ENCODE measurements at regions not wholly inside any gene's neighbourhood (a gene's known extent, or its start where the extent isn't known, plus 50 kb on each side); places are given as distances from the start of the nearest gene placed in this dataset.
"Not testable (repeated sequence)": the region's sequence is repeated elsewhere in the genome, so short reads cannot be mapped to it uniquely, and the experiment has no call there.

DNA sequence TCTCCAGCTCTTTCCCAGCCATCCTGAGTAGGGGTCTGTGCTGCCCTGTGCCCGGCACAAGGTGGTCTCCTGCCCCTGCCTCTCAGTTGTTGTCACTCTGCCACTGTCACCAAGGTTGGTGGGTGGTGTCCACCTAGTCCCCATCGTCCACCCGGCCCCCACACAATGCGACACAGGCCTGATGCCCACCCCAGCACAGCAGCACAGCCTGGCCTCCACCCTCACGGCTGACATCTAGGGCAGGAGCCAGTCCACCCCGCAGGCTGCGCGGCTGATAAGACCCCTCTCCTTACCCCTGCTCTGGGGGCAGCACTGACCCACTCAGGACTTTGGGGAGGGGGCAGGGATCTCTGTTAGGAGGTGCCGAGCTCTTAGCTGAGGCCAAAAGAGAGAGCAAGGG lies 198.3 kb downstream of the LIPI start:
- TF ChIP-seq ZNF274 (IDR thresholded peaks at IDR 0.05; ENCODE audit: low read depth, low read length) = no peak
- H3K4me3 ChIP-seq (ENCODE audit: low read length) = no peak overlapping the region

DNA sequence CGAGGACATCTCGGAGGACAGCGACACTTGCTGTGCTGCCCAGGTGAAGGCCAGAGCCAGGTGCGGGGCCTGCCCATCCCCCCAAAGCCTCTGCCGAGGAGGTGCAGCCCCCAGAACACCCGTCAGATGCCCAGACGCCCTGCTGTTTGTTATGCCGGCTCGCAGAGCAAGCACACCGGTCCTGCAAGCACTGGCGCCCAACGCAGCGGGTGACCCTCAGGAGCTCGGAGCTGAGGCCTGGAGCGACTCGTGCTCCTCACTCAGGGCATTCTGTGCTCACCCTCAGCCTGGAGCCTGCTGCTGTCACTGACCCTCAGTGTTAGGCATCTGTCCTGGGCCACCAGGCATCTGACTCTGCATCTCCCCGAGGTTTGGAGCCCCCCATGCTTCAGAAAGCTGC lies 199.0 kb downstream of the LIPI start:
- H3K4me3 ChIP-seq (ENCODE audit: low read length) = not testable (repeated sequence)

DNA sequence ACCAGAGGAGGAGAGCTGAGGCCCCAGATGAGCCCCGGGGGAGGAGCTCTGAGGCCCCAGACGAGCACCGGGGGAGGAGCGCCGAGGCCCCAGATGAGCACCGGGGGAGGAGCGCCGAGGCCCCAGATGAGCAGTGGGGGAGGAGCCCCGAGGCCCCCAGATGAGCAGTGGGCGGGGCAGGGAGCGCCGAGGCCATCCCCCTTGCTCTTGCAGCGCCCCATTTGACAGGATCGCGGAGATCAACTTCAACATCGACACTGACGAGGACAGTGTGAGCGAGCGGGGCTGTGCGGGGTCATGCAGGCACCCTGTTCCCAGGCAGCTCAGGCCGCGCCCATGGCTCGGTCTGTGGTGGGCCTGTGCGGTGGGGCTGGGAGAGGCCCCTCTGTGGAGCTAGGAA lies 199.6 kb downstream of the LIPI start:
- not testable (repeated sequence) for H3K4me3 ChIP-seq (ENCODE audit: low read length)

DNA sequence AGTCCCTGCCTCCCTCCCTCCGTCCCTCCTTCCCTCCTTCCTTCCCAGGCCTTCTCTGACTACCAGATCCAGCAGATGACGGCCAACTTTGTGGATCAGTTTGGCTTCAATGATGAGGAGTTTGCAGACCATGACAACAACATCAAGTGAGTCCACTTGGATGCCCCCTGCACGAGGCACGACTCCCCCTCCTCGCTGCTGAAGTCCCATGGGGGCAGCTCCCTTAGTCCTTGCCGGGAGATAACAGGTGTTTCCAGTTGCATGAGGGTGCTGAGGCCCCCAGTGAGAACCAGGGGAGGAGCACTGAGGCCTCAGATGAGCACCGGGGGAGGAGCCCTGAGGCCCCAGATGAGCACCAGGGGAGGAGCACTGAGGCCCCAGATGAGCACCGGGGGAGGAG lies 200.0 kb downstream of the LIPI start:
- no peak overlapping the region for H3K4me3 ChIP-seq (ENCODE audit: low read length)
- TF ChIP-seq ZNF274 (IDR thresholded peaks at IDR 0.05; ENCODE audit: low read depth, low read length) = no peak

DNA sequence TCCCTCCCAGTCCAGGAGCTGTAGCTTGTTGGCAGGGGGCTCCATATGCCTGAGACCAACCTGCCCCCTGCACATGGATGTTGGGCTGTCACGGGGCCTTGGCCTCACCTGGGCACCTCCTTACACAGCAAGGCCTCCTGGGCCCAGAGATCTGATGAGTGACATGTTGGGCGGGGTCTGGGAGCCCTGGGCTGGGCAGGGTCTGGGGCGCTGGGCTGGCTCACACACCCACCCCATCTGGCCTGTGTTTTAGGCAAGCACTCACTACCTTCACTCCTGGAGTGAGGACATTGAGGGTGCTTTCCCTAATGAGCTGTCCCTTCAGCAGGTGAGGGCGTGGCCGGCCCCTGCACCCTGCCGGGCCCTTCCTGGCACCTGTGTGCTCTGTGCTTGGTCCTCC lies 200.8 kb downstream of the LIPI start:
- H3K4me3 ChIP-seq (ENCODE audit: low read length) = not testable (repeated sequence)

DNA sequence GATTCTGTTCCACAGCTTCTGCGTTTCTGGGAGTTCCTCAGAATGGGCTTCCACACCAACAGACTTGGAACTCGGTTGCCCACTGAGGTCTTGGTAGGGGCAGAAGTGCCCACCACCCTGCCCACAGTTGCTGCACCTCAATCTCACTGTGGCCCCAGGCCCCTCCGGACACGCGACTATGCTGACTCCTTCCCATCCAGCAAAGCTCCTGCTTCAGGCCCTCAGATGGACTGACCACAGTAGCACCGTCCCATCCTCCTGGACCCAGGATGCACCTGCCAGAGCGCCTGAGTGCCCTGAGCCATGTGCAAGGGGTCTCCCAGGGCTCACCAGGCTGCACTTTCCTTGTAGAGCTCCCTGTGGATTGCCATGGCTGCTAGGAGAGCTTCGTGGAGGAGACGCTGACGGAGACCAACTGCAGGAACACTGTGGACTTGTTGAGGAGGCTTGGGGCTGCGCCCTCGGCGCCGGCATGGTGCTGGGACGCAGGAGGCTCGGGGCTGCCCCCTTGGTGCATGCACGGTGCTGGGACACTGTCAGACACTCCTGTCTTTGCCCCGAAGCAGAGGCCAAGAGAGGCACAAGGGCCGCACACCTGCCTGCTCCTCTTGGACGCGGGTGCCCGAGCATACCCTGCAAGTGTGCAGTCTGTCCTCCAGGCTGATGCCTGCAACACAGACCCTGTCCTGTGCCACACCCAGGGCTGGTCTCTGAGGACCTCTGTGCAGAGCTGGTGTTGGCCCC lies 201.3 kb downstream of the LIPI start:
- H3K4me3 ChIP-seq (ENCODE audit: low read length) = not testable (repeated sequence)

DNA sequence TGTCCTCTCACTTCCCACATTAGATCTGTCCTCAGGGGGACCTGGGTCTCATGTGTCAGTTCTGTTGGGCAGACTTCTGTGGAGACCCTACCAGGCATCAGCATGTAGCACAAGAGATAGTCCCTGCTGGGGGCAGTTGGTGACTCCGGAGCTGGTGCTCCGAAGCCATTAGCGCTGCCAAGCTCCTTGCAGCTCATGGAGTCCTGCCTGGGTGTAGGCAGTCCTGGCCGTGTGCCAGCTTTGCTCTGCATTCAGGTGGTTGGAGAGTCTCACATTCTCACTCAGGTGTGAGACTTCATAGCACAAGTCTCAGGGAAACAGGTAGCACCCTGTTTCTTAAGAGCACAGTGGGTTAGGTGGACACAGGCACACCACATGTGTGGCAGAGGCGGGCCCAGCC lies 202.3 kb downstream of the LIPI start:
- H3K4me3 ChIP-seq (ENCODE audit: low read length) = not testable (repeated sequence)

DNA sequence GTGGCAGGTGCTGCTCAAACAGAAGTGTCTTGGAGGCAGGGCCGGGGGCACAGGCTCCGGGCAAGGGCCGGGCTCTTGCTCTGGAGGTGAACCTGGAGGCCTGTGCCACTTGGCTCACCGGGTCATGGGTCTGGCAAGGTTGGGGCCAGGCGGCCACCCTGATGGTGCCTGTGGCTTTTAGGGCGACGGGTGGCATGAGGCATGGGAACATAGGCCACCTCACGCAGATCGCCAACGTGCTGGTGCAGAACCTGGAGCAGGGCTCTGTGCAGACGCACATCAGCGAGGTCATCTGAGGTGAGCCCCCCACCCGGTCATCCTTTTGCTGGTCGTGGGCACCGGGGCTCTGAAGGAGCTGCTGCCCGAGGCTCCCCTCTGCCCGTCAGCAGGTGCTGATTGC lies 202.7 kb downstream of the LIPI start:
- not testable (repeated sequence) for H3K4me3 ChIP-seq (ENCODE audit: low read length)

DNA sequence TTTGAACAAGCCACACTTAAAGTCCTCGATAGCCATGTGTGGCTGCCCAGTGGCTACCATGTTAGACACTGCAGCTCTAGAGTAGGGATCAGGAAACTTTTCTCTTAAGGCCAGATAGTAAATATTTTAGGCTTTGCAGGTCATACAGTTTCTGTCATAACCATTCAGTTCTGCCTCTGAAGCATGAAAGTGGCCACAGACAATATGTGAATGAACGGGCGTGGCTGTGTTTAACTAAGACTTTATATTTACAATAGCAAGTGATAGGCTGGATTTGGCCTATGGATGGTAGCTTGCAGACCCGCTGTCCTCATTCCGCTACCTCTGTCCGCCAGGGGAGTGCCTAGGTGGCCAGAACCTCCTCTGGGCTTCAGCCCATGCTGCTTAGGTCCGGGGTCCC lies 204.6 kb downstream of the LIPI start:
- H3K4me3 ChIP-seq (ENCODE audit: low read length) = not testable (repeated sequence)

DNA sequence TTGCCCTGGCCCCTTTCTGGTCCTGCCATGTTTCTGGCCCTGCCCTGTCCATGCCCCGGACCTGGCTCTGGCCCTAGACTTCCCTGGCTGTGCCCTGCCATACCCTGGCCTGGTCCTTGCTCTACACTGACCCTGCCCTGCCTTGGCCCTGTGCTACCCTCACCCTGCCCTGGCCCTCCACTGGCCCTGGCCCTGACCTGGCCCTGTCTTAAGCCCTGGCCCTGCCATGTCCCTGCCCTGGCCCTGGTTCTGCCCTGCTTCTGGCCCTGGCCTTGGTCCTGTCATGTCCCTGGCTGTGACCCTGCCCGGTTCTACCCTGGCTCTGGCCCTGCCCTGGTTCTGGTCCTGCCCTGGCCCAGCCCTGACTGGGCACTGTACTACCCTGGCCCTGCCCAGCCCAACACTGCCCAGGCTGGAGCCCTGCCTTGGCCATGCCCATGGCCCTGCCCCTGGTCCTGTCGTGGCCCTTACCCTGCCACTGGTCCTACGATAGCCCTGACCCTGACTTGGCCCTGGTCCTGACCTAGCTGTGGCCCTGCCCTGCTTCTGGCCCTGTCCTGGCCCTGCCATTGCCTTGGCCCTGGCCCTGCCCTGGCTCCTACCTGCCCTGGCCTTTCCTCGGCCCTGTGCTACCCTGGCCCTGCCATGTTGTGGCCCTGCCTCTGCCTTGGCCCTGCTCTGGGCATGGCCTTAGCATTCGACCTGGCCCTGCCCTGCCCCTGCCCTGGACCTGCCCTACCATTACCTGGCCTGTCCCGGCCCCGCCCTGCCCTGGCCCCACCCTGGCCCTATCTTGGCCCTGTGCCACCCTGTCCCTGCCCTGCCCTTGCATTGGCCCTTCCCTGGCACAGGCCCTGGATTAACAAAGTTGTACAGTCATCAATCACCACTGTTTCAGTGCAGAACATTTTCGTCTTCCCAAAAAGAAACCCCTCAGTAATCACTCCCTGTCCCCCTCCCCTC lies 223.5 kb downstream of the LIPI start:
- not testable (repeated sequence) for H3K4me3 ChIP-seq (ENCODE audit: low read length)

DNA sequence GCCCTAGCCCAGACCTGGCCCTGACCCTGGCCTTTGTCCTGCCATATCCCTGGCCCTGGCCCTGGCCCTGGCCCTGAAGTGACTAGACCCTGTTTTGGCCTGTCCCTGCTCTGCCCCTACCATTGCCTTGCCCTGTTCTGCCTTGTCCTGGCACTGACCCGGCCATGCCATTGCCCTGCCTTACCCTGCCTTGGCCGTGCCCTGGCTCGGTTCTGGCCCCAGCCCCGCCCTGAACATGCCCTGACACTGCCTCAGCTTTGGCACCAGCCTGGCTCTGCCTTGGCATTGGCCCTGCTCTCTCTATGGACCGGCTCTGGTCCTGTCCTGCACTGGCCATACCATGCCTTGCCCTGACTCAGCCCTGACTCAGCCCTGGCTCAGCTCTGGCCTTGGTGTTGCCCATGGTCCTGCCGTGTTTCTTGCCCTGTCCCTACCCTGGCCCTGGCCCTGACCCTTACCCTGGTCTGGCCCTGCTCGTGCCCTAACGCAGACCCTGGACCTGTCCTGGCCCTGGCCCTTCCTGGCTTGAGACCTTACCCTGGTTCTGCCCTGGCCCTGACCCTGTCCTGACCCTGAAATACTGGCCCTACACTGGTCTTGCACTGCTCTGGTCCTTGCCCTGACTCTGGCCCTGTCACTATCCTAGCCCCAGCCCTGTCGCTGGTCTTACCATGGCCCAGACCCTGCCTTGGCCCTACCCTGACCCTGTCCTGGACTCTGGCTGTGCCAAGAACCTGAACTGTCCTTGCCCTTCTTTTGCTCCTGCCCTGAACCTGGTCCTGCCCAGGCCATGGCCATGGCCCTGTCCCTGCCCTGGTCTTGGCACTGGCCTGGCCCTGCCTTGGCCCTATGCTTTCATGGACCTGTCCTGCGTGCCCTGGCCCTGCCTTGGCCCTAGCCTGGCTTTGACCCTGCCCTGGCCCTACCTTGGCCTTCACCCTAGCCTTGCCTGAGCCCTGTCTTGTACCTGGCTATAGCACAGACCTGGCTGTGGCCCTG lies 224.6 kb downstream of the LIPI start:
- H3K4me3 ChIP-seq (ENCODE audit: low read length) = not testable (repeated sequence)

DNA sequence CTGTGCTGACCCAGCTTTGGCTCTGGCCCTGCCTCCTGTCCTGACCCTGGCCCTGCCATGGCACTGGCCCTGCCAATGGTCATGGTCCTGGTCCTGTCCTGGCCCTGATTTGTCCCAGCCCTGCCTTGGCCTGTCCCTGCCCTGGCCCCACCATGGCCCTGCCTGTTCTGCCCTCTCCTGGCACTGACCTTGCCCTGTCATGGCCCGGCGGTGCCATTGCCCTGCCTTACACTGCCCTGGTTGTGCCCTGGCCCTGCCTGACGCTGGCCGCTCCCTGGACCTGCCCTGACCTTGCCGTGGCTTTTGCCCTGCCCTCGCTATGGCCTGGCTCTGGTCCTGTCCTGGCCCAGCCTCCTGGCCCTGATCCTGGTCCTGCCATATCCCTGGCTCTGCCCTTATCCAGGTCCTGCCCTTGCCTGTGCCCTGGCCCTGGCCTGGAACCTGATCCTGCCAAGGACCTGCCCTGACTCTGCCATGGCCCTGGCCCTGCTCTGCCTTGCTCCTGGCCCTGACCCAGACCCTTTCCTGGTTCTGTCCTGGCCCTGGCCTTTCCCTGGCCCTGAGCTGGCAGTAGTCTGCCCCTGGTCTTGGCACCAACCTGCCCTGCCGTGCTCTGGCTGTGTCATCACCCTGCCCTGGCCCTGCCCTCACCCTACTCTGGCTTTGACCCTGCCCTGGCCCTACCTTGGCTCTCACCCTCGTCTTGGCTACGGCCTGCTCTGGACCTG lies 225.5 kb downstream of the LIPI start:
- H3K4me3 ChIP-seq (ENCODE audit: low read length) = not testable (repeated sequence)

DNA sequence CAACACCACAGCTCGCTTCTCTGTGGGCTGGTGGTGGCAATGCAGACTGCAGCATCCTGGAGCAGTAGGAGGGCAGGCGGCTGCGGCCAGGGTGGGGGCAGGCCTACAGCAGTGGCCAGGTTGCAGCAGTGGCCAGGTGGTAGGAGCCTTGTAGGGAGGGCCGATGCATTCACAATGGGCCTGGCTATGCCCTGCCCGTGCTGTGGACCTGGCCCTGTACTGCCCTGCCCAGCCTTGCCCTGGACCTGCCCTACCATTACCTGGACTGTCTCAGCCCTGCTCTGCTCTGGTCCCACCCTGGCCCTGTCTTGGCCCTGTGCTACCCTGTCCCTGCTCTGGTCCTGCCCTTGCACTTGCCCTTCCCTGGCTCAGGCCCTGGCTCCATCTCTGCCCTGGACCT lies 226.0 kb downstream of the LIPI start:
- H3K4me3 ChIP-seq (ENCODE audit: low read length) = not testable (repeated sequence)

DNA sequence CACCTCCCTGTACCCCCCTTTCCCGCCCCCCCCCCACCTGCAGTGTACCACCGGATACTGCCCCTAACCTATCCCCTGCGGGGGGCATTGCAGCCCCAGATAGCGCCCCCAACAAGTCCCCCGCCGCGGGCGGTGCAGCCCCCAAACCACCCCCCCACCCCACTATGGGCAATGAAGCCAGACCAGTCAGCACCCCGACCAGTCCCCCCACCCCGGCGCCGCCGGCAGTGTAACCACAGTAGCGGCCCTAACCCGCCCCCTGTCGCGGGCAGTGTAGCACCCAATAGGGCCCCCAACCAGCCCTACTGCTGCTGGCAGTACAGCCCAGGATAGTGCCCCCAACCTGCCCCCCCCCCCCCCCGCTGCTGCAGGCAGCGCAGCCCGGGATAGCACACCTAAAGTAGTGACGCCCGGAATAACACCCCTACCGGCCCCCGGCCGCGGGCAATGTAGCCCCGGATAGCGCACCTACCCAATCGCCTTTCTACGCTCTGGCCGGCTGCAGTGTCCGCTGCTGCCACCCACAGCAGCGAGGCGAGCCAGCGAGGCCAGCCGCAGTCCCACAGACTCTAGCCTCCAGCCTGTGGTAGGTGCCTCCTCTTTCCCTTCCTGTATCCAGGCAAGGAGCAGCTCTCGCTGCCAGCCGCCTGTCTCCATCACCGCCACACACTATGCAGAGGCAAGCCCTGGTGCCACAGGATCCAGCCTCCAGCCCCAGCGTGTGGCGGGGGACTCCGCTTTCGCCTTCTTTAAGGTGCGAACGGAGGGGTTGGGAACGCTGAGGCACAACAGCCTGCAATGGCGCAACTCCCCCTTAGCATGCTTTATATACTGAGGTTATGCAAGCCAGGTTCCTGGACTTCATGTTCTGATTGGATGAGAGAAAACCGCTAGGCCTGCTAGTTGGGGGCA lies 229.3 kb downstream of the LIPI start:
- not testable (repeated sequence) for H3K4me3 ChIP-seq (ENCODE audit: low read length)

DNA sequence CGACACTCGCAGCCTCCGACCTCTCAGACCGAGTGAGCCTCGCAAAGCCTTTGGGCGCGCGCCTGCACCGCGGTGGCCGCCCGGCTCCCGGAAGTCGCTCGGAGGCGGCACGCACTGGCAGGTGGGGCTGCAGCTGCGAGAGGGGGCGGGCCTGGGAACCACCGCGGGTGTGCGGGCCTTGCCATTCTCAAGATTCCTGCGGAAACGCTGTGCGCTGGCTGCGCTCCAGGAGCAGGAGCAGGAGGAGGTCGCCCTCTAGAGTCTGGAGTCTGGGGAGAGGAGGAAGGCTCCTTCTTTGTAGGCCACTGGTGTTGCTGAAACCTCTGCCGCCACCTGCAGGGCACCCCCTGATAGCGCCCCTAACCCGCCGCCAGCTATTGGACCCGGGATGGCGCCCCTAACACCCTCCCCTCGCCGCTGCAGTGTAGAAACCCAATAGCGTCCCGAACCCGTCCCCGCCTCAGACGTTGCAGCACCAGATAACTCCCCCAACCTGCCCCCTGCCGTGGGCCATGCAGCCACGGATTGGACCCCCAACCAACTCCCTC lies 230.6 kb downstream of the LIPI start:
- H3K4me3 ChIP-seq (ENCODE audit: low read length) = peak overlapping the region; percentile 31; the same call in 1 of the 2 replicates

DNA sequence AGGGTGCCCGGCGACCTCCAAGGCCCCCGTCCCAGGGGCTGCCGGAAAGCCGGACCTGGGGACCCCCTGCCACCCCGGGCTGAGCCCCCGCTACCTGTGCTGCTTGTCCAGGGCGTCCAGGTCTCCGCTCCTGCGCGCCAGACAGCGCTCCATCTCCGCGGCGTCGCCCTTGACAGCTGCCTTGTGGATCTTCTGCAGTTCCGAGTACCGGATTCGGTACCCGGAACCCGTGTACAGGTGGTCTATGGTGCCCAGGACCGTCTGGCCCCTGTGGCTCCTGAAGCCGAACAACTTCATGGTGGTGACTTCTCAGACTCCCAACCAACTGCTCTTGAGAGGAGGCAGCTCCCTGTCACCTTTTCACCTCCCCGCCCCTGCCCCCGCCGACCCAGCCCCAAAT lies 231.1 kb downstream of the LIPI start:
- peak overlapping the region; percentile 24; the same call in 1 of the 2 replicates for H3K4me3 ChIP-seq (ENCODE audit: low read length)

DNA sequence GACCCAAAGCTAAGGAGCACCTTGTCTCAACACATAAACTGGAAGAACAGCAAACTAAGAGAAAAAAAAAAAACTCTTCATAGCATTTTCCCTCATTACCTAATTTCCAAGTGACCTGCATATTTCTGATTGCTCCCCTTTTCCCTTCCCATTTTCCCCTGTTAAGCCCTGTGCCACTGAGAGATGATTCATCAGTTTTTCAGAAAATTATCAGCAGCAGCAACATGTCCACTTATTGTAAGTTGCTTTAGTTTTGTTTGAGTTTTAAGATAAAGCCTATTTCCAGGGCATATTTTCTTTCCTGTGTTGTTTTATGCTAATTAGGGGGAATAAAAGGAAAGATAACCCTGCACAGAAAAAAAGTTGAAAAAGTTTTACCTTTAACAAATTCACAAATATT lies 236.2 kb downstream of the LIPI start:
- not testable (repeated sequence) for H3K4me3 ChIP-seq (ENCODE audit: low read length)

DNA sequence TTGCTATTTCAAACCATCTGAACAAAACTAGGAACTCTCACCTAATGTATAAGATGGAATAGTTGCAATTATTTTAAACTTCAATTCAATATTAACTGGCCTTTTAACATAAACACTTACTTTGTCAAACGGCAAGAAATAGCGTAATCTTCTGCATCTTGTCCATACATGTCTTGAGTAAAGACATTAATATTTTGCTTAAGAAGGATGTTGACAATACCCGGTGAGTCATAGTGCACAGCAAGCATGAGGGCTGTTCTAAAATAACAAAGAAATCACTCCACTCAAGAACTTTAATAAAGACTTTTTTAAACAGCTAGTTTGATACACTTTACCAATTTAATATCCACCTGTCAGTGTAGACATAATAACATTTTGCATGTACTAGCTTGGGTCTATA lies 240.9 kb downstream of the LIPI start:
- H3K4me3 ChIP-seq (ENCODE audit: low read length) = not testable (repeated sequence)

DNA sequence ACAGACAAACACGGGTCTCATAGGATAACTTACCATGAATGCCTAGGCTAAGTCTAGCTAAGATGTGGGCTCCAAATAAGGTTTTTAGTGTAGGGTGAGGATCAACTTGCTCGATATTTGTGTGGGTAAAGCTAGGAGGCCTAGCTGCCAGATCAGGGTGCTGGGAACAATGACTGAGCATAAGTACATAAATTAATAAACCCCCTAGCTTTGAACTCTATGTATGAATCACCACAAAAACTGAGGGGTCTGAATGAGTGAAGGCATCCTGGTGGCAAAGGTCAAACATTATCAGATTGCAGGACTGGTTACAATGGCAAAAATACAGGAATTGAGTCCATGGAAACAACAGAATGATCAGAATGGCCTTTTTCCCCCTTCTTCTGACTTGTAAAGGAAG lies 241.8 kb downstream of the LIPI start:
- not testable (repeated sequence) for H3K4me3 ChIP-seq (ENCODE audit: low read length)

Data from GM08714 (cell line).